GM13976 (cell line): ENCODE measurements at regions not wholly inside any gene's neighbourhood (a gene's known extent, or its start where the extent isn't known, plus 50 kb on each side); places are given as distances from the start of the nearest gene placed in this dataset.

ENCODE experiments used
- DNase-seq: peaks from one replicate; pipeline ENCODE4 v3.0.0; 2012; ENCODE audit warnings: low spot score
- in situ Hi-C: fragments of 300-500 bp; cut with MboI; formaldehyde crosslinking; loops from one replicate; pipeline ENCODE4 v1.12.0; 2022; ENCODE audit warnings: low sequenced_read_pairs, mixed read lengths, inconsistent platforms; ENCODE audit not compliant: unreplicated experiment
- TF ChIP-seq, protein P1 (sequence below): IDR thresholded peaks from 2 replicates; pipeline ENCODE4 v1.5.1; 2012; ENCODE audit warnings: borderline replicate concordance, mild to moderate bottlenecking; ENCODE audit not compliant: insufficient read depth; ENCODE audit errors: extremely low read depth, missing control alignments, control extremely low read depth

DNA sequence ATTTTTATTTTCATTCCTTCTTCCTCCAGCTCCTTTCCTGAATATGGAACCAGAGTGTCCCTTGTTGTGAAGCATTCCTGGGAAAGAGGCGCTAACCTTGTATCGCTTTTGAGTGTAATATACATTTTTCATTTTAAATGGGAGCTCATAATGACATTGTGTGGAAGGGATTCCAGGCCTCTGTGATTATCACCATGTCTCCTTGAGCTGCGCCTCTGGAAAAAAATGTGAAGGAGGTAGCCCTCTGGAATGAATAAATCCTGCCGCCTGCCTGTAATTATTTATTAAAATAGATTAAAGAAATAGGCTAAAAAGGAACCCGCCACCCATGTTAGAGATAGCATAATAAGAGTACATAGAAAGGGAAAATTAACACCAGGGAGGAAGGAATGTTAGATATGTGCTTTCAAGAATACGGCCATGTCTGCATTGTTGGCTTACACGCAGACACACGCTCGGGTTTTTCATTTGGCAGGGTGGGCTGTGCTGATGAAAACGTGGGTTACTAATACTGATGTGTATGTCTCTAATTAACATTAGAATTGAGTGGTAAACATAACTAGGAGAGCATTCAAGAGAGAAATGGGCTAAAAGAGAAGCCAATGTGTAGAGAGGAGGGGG, 138.5 kb downstream of the LINC00237 start:
- in situ Hi-C loops, result no loop called here
- TF ChIP-seq, protein P1, sequence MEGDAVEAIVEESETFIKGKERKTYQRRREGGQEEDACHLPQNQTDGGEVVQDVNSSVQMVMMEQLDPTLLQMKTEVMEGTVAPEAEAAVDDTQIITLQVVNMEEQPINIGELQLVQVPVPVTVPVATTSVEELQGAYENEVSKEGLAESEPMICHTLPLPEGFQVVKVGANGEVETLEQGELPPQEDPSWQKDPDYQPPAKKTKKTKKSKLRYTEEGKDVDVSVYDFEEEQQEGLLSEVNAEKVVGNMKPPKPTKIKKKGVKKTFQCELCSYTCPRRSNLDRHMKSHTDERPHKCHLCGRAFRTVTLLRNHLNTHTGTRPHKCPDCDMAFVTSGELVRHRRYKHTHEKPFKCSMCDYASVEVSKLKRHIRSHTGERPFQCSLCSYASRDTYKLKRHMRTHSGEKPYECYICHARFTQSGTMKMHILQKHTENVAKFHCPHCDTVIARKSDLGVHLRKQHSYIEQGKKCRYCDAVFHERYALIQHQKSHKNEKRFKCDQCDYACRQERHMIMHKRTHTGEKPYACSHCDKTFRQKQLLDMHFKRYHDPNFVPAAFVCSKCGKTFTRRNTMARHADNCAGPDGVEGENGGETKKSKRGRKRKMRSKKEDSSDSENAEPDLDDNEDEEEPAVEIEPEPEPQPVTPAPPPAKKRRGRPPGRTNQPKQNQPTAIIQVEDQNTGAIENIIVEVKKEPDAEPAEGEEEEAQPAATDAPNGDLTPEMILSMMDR, result no peak
- no peak for DNase-seq

- no peak for DNase-seq
- in situ Hi-C loops, result no loop called here
- TF ChIP-seq, protein P1, result no peak
Observed at GRCh38 chr20:20966171-20966570, 140.0 kb downstream of the LINC00237 start.

DNA sequence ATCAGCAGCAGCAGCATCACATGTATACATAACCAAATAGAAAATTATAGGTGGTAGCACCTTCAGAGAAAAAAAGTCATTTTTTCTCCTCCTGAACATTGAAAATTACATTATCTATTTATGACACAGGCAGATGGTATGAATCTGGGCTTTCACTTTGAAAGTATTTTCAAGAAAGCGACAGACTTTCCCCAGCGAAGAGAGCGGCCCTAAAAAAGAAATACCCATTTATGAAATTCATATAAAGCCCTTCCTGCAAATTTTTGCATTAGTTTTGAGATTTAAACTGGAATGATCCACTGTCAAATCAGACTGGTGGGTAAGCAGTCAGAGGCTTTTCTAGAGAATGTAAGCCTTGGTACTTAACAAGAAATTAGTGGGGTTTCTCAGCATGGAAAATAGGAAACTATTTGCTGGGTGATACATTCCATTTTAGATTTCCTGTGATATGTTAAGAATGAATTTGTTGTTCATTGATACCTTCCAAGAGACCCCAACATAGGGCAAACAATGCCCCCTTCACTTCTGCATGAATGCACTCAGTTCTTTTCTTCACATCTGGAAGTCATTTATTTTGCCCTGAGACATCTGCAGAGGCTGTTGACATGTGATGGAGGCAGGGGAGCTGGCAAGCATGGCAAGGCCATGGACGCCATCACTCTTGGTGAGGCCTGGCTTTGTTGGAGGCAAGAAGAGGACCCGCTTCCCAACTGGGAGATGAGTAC, 147.0 kb downstream of the LINC00237 start:
- TF ChIP-seq, protein P1, result no peak
- in situ Hi-C loops, result no loop called here
- DNase-seq, result no peak

DNA sequence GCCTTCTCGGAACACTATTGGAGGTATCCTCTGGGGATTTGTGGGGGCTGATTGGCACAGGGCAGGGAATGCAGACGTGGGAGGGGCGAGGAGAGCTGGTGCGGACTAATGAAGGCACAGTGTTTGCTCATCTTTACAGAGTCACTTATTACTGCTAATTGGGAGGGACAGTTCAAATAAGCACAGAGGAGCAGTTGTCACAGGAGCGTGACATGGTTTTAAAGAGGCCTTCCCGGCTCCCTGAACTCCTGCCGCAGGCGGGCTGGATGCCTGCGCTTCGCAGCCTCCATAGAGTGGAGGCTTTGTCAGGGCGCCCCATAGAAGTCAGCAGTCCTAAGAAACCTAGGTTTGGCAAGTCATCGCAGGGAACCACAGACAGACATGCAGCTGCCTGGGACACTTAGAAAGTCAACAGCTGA, 149.6 kb downstream of the LINC00237 start:
- in situ Hi-C loops, result no loop called here
- no peak for DNase-seq
- TF ChIP-seq, protein P1, result no peak

- DNase-seq, result no peak
- TF ChIP-seq, protein P1, result no peak
- in situ Hi-C loops, result no loop called here
Observed at GRCh38 chr20:20955892-20956291, 150.3 kb downstream of the LINC00237 start.

- no peak for DNase-seq
- TF ChIP-seq, protein P1, result no peak
- in situ Hi-C loops, result no loop called here
Observed at GRCh38 chr20:20953738-20954618, 152.2 kb downstream of the LINC00237 start.
